CD14-positive monocyte (primary cell): ENCODE measurements at regions not wholly inside any gene's neighbourhood (a gene's known extent, or its start where the extent isn't known, plus 50 kb on each side); places are given as distances from the start of the nearest gene placed in this dataset.

Source experiments
- DNase-seq, 3 donors: peaks; one replicate each; pipeline ENCODE4 v3.0.0-alpha.2; 2011 to 2022
- H2AFZ ChIP-seq: 2 replicates; pipeline ENCODE4 v1.6.0; 2012; ENCODE audit warnings: mild to moderate bottlenecking, low read depth, low read length, inconsistent platforms; ENCODE audit not compliant: insufficient read depth, poor library complexity, severe bottlenecking
- H3K27ac ChIP-seq, 2 donors: 1 replicate in 1 of 2; 2 replicates in 1 of 2; pipeline ENCODE4 v1.5.1; 2012 to 2013; ENCODE audit warnings: low read length in 2 of 2, control low read depth in 1 of 2, inconsistent platforms in 1 of 2, low read depth in 1 of 2, mild to moderate bottlenecking in 1 of 2
- H3K27me3 ChIP-seq, 2 donors: one replicate each; pipeline versions ENCODE4 v1.6.0 to v1.6.1; 2011 to 2013; ENCODE audit warnings: low read length in 2 of 2; ENCODE audit not compliant: control insufficient read depth in 2 of 2, insufficient read depth in 2 of 2
- H3K36me3 ChIP-seq, 2 donors: replicated peaks in 1 of 2; 1 replicate in 1 of 2; 2 replicates in 1 of 2; pipeline versions ENCODE4 v1.5.1 to v1.6.1; 2012 to 2013; ENCODE audit warnings: low read length in 2 of 2, control low read depth in 1 of 2, inconsistent platforms in 1 of 2, mild to moderate bottlenecking in 1 of 2; ENCODE audit not compliant: insufficient read depth in 2 of 2, control insufficient read depth in 1 of 2
- H3K4me1 ChIP-seq, 2 donors: 1 replicate in 1 of 2; 2 replicates in 1 of 2; pipeline versions ENCODE4 v1.5.1 to v1.6.1; 2012 to 2013; ENCODE audit warnings: low read length in 2 of 2, control low read depth in 1 of 2, inconsistent platforms in 1 of 2, mild to moderate bottlenecking in 1 of 2, moderate library complexity in 1 of 2; ENCODE audit not compliant: insufficient read depth in 2 of 2, control insufficient read depth in 1 of 2
- H3K4me2 ChIP-seq: replicated peaks from 2 replicates; pipeline ENCODE3; 2012; ENCODE audit warnings: low read length, moderate library complexity, mild to moderate bottlenecking; ENCODE audit not compliant: poor library complexity, severe bottlenecking; ENCODE audit errors: extremely low read depth
- H3K4me3 ChIP-seq, 3 experiments: fragments of 200-600 bp in 1 of 3; sonication (generic) in 1 of 3; replicated peaks in 1 of 3; 1 replicate in 2 of 3; 2 replicates in 1 of 3; pipeline ENCODE4 v1.5.1; 2011 to 2013; ENCODE audit warnings: low read length in 3 of 3, mild to moderate bottlenecking in 3 of 3, control low read depth in 2 of 3, low read depth in 2 of 3, inconsistent platforms in 1 of 3, moderate library complexity in 1 of 3
- H3K79me2 ChIP-seq: 2 replicates; pipeline ENCODE4 v1.6.0; 2012; ENCODE audit warnings: mild to moderate bottlenecking, control low read depth, inconsistent platforms, low read length, moderate library complexity; ENCODE audit not compliant: insufficient read depth
- H3K9ac ChIP-seq: 2 replicates; pipeline ENCODE4 v1.6.0; 2017; ENCODE audit warnings: low read length, mild to moderate bottlenecking; ENCODE audit not compliant: insufficient read depth, poor library complexity, severe bottlenecking
- H3K9me3 ChIP-seq, 2 donors: replicated peaks in 1 of 2; 1 replicate in 1 of 2; 2 replicates in 1 of 2; pipeline versions ENCODE4 v1.5.1 to v1.6.1; 2012 to 2013; ENCODE audit warnings: low read length in 2 of 2, control low read depth in 1 of 2; ENCODE audit not compliant: control insufficient read depth in 1 of 2, insufficient read depth in 1 of 2
- H4K20me1 ChIP-seq: 2 replicates; pipeline ENCODE4 v1.6.0; 2012; ENCODE audit warnings: mild to moderate bottlenecking, low read length, control low read depth, moderate library complexity; ENCODE audit not compliant: insufficient read depth
- H3K27ac Mint-ChIP-seq, 7 donors: one replicate each; pipeline ENCODE4 v1.8.0; 2020; ENCODE audit warnings: mild to moderate bottlenecking in 7 of 7, mixed read lengths in 7 of 7, moderate library complexity in 6 of 7, inconsistent platforms in 2 of 7
- H3K27me3 Mint-ChIP-seq, 3 donors: one replicate each; pipeline ENCODE4 v1.8.0; 2021 to 2022; ENCODE audit warnings: low read depth in 3 of 3, mild to moderate bottlenecking in 3 of 3, mixed read lengths in 3 of 3, moderate library complexity in 3 of 3, inconsistent platforms in 1 of 3
- H3K36me3 Mint-ChIP-seq, 2 donors: one replicate each; pipeline ENCODE4 v1.8.0; 2020; ENCODE audit warnings: mixed read lengths in 2 of 2, inconsistent platforms in 1 of 2, mild to moderate bottlenecking in 1 of 2
- H3K4me1 Mint-ChIP-seq: one replicate; pipeline ENCODE4 v1.8.0; 2020; ENCODE audit warnings: mild to moderate bottlenecking, mixed read lengths
- H3K4me3 Mint-ChIP-seq, 2 donors: one replicate each; pipeline ENCODE4 v1.8.0; 2020; ENCODE audit warnings: mild to moderate bottlenecking in 2 of 2, mixed read lengths in 2 of 2, moderate library complexity in 1 of 2
- H3K9me3 Mint-ChIP-seq, 7 donors: one replicate each; pipeline ENCODE4 v1.8.0; 2020 to 2022; ENCODE audit warnings: mixed read lengths in 7 of 7, mild to moderate bottlenecking in 6 of 7, moderate library complexity in 6 of 7, inconsistent platforms in 2 of 7
- CTCF ChIP-seq: fragments of 200-600 bp; IDR thresholded peaks from one replicate; pipeline ENCODE4 v1.8.0; 2022; ENCODE audit warnings: antibody characterized with exemption, mild to moderate bottlenecking
- WGBS: methylation state at CpG from one replicate; pipeline ENCODE4 v1.1.5; 2013; ENCODE audit warnings: missing lambda C conversion rate; ENCODE audit not compliant: insufficient coverage; 5-methylcytosine and 5-hydroxymethylcytosine counted together
- intact Hi-C, 2 donors: fragments of 100-400 bp; cut with micrococcal nuclease; formaldehyde crosslinking; loops; one replicate each; pipeline versions ENCODE4 v1.15.0 to v1.15.1; 2023

DNA sequence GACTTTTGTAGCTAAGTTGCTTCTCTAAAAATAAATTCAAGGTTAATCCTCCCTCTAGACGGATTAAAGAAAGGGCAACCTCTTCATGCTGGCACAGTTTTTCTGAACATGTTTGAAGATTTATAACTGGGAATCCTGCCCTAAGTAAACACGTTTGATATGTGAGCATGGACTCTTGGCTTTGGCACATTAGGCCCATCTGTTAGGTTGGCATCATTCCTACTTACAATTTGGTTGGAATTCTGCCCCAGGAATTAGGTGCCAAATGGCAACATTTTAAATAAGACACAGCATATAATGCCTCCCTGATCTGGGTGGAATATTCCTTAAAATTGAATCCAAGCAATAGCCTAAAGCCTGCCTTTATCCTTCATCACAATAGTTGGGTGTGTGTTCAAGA lies 372.3 kb upstream of the CDH18 start:
- no peak overlapping the region for H2AFZ ChIP-seq
- intact Hi-C loops: no loop called here
- H3K27me3 Mint-ChIP-seq: no peaks in the 10 kb centered on the region
- no peaks in the 10 kb centered on the region for H3K36me3 ChIP-seq
- 63% methylated on average over 1 of the region's 2 CpGs for WGBS
- H3K4me3 ChIP-seq: no peak overlapping the region
- no peaks in the 10 kb centered on the region for H3K79me2 ChIP-seq
- no peak for DNase-seq
- H3K27ac ChIP-seq: no peak overlapping the region
- H3K9me3 Mint-ChIP-seq: peaks cover 0 to 4% (median 2%) of the 10 kb centered on the region in 7 donors
- no peaks in the 10 kb centered on the region for H3K36me3 Mint-ChIP-seq
- no peak overlapping the region for H3K9ac ChIP-seq
- H3K4me1 Mint-ChIP-seq: no peaks in the 10 kb centered on the region
- TF ChIP-seq CTCF: no peak
- H3K4me3 Mint-ChIP-seq: no peak overlapping the region
- H3K9me3 ChIP-seq: no peaks in the 10 kb centered on the region
- H3K27ac Mint-ChIP-seq: no peak overlapping the region
- H3K4me2 ChIP-seq: no peak overlapping the region
- H3K4me1 ChIP-seq: no peaks in the 10 kb centered on the region
- H3K27me3 ChIP-seq: no peaks in the 10 kb centered on the region
- no peaks in the 10 kb centered on the region for H4K20me1 ChIP-seq

GRCh38 chr5:20359377-20359776 lies 371.4 kb upstream of the CDH18 start:
- Histone ChIP-seq H3K4me2 (no peak overlapping the region), H3K27ac (no peak overlapping the region), H3K4me3 (no peak overlapping the region), H3K36me3 (no peaks in the 10 kb centered on the region), H3K9me3 (peaks cover 0 to 1% of the 10 kb centered on the region in 2 donors), H3K27me3 (no peaks in the 10 kb centered on the region), H3K9ac (no peak overlapping the region), H3K4me1 (no peaks in the 10 kb centered on the region), H2AFZ (no peak overlapping the region), H4K20me1 (no peaks in the 10 kb centered on the region), H3K79me2 (no peaks in the 10 kb centered on the region)
- H3K4me3 Mint-ChIP-seq: no peak overlapping the region
- H3K9me3 Mint-ChIP-seq: peaks cover 0 to 7% (median 2%) of the 10 kb centered on the region in 7 donors
- TF ChIP-seq CTCF: no peak
- intact Hi-C loops: no loop called here
- no CpG with 5 or more reads among the region's 1 CpG for WGBS
- no peaks in the 10 kb centered on the region for H3K4me1 Mint-ChIP-seq
- no peak for DNase-seq
- no peaks in the 10 kb centered on the region for H3K36me3 Mint-ChIP-seq
- H3K27ac Mint-ChIP-seq: no peak overlapping the region
- peaks cover 0 to under 1% (median 0%) of the 10 kb centered on the region in 3 donors for H3K27me3 Mint-ChIP-seq
